ENCODE measurements at regions not wholly inside any gene's neighbourhood (a gene's known extent, or its start where the extent isn't known, plus 50 kb on each side); places are given as distances from the start of the nearest gene placed in this dataset.

DNA sequence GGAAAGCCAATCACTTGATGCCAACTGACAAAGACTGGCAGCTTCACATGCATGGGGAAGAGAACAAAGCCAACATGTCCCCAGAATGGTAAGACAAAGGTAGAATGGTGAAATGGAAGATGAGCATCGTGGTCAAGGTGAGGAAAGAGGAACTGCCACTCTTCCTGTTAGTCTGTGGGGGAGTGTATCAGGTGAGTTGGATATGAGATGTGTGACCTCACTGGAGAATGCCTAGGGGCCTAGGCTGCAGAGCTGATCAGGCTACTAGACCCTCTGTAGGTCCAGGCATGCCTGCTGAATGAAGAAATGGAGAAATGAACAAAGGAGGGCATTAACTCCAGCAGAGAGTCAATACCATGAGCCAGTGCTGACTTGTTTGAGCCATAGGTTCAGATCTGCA lies 112.4 kb upstream of the SLC1A3 start:
- no peak overlapping the region for H3K4me2 ChIP-seq (ENCODE audit: low read length)
- no peaks in the 10 kb centered on the region for H3K27me3 Mint-ChIP-seq (ENCODE audit: low read depth, unreplicated experiment)
- FAIRE-seq (no peak), DNase-seq (ENCODE audit: low read depth) (no peak)
- peaks cover 26% of the 10 kb centered on the region for H3K4me1 ChIP-seq (ENCODE audit: insufficient read depth, low read length)
- H3K4me3 ChIP-seq (ENCODE audit: insufficient read depth, low read depth, low read length): no peak overlapping the region
- peak overlapping the region; percentile 47 for H3K27ac Mint-ChIP-seq (ENCODE audit: unreplicated experiment)
- no peaks in the 10 kb centered on the region for H4K20me1 ChIP-seq (ENCODE audit: insufficient read depth, low read length)
- TF ChIP-seq EZH2 (IDR thresholded peaks at IDR 0.05; ENCODE audit: insufficient read depth, low read length): no peak
- TF ChIP-seq, protein P1, sequence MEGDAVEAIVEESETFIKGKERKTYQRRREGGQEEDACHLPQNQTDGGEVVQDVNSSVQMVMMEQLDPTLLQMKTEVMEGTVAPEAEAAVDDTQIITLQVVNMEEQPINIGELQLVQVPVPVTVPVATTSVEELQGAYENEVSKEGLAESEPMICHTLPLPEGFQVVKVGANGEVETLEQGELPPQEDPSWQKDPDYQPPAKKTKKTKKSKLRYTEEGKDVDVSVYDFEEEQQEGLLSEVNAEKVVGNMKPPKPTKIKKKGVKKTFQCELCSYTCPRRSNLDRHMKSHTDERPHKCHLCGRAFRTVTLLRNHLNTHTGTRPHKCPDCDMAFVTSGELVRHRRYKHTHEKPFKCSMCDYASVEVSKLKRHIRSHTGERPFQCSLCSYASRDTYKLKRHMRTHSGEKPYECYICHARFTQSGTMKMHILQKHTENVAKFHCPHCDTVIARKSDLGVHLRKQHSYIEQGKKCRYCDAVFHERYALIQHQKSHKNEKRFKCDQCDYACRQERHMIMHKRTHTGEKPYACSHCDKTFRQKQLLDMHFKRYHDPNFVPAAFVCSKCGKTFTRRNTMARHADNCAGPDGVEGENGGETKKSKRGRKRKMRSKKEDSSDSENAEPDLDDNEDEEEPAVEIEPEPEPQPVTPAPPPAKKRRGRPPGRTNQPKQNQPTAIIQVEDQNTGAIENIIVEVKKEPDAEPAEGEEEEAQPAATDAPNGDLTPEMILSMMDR (IDR thresholded peaks at IDR 0.05; ENCODE audit: insufficient read depth, low read depth, low read length): no peak
- no peaks in the 10 kb centered on the region for H3K79me2 ChIP-seq (ENCODE audit: insufficient read depth, low read length)
- H3K4me1 Mint-ChIP-seq (ENCODE audit: low read depth, unreplicated experiment): peaks cover 37% of the 10 kb centered on the region
- H3K4me3 Mint-ChIP-seq (ENCODE audit: unreplicated experiment): no peak overlapping the region
- no peaks in the 10 kb centered on the region for H3K27me3 ChIP-seq (ENCODE audit: insufficient read depth, low read length)
- H2AFZ ChIP-seq (ENCODE audit: low read depth, low read length): no peak overlapping the region
- H3K9me3 ChIP-seq (ENCODE audit: insufficient read depth, low read depth, low read length): no peaks in the 10 kb centered on the region
- no peak overlapping the region for H3K9ac ChIP-seq (ENCODE audit: low read length)
- no peaks in the 10 kb centered on the region for H3K9me3 Mint-ChIP-seq (ENCODE audit: unreplicated experiment)
- no peaks in the 10 kb centered on the region for H3K36me3 Mint-ChIP-seq (ENCODE audit: low read depth, unreplicated experiment)
- peak overlapping the region; percentile 18 for H3K27ac ChIP-seq (ENCODE audit: low read depth, low read length)
- no peaks in the 10 kb centered on the region for H3K36me3 ChIP-seq (ENCODE audit: insufficient read depth, low read length)

DNA sequence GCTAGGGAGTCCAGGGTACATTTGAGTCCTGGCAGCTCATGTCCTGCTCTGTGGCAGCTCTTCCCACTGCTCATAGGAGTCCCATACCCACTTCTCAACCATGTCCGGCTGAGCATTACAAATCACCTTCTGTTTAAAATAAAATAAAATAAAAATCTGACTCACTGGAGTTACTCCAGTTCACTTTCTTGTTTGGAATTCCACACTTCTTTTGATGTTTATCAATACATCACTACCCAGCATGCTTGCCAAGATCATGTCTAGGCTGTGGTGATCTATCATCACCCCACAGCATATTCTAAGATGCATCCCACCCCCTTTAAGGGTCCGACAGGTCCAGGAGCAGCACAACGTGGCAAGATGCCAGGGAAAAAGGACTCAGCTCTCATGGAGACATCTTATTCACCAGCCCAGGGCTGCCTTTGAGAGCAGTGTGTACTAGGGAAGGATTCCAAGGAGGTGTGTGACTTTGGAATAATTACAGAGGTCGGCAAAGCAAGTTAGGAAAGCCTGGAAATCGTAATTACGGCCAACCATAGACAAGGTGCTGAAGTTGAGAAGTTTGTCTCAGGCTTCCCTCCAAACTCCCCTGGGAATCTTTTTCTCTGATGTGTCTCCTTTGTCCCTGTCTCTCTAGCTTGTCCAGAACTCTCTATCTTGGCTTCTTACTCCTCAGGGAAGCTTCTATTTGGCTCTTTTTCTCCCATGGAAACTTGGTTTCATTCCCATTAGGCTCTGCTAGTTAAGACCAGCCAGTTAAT lies 111.4 kb upstream of the SLC1A3 start:
- Mint-ChIP-seq H3K4me3 (ENCODE audit: unreplicated experiment) (no peak overlapping the region), H3K4me1 (ENCODE audit: low read depth, unreplicated experiment) (peaks cover 33% of the 10 kb centered on the region), H3K9me3 (ENCODE audit: unreplicated experiment) (no peaks in the 10 kb centered on the region), H3K36me3 (ENCODE audit: low read depth, unreplicated experiment) (no peaks in the 10 kb centered on the region), H3K27me3 (ENCODE audit: low read depth, unreplicated experiment) (no peaks in the 10 kb centered on the region), H3K27ac (ENCODE audit: unreplicated experiment) (peak overlapping the region; percentile 36)
- Histone ChIP-seq H3K27me3 (ENCODE audit: insufficient read depth, low read length) (no peaks in the 10 kb centered on the region), H3K79me2 (ENCODE audit: insufficient read depth, low read length) (no peaks in the 10 kb centered on the region), H3K4me1 (ENCODE audit: insufficient read depth, low read length) (peaks cover 26% of the 10 kb centered on the region), H3K27ac (ENCODE audit: low read depth, low read length) (peak overlapping the region; percentile 29), H3K9me3 (ENCODE audit: insufficient read depth, low read depth, low read length) (no peaks in the 10 kb centered on the region), H3K36me3 (ENCODE audit: insufficient read depth, low read length) (no peaks in the 10 kb centered on the region), H3K4me2 (ENCODE audit: low read length) (peak overlapping the region; percentile 65), H3K9ac (ENCODE audit: low read length) (no peak overlapping the region), H4K20me1 (ENCODE audit: insufficient read depth, low read length) (no peaks in the 10 kb centered on the region), H3K4me3 (ENCODE audit: insufficient read depth, low read depth, low read length) (no peak overlapping the region), H2AFZ (ENCODE audit: low read depth, low read length) (no peak overlapping the region)
- DNase-seq (ENCODE audit: low read depth) (peak; percentile 89), FAIRE-seq (no peak)
- TF ChIP-seq, protein P1 (IDR thresholded peaks at IDR 0.05; ENCODE audit: insufficient read depth, low read depth, low read length): no peak
- TF ChIP-seq EZH2 (IDR thresholded peaks at IDR 0.05; ENCODE audit: insufficient read depth, low read length): no peak

DNA sequence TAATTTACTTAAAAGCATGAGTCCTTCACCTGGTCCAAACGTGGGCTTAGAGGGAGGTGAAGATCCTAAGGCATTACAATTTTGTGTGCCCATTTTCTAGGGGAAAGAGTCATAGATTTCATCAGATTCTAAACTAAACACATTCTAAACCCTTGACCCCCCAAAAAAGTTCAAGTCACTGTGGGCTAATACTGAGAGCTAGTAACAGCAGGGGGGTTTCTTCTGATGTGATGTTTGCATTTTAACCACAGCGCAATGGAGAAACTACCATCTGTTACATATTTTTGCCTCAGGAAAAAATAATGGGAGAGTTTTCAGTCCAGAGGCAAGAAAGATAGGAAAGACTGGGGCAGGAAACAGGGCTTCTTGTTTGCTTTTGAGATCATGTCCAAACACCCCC lies 110.8 kb upstream of the SLC1A3 start:
- Histone ChIP-seq H3K27ac (ENCODE audit: low read depth, low read length) (no peak overlapping the region), H3K9ac (ENCODE audit: low read length) (no peak overlapping the region), H3K36me3 (ENCODE audit: insufficient read depth, low read length) (no peaks in the 10 kb centered on the region), H2AFZ (ENCODE audit: low read depth, low read length) (no peak overlapping the region), H3K79me2 (ENCODE audit: insufficient read depth, low read length) (no peaks in the 10 kb centered on the region), H4K20me1 (ENCODE audit: insufficient read depth, low read length) (no peaks in the 10 kb centered on the region), H3K4me3 (ENCODE audit: insufficient read depth, low read depth, low read length) (no peak overlapping the region), H3K9me3 (ENCODE audit: insufficient read depth, low read depth, low read length) (no peaks in the 10 kb centered on the region), H3K27me3 (ENCODE audit: insufficient read depth, low read length) (no peaks in the 10 kb centered on the region), H3K4me2 (ENCODE audit: low read length) (peak overlapping the region; percentile 65), H3K4me1 (ENCODE audit: insufficient read depth, low read length) (peaks cover 26% of the 10 kb centered on the region)
- Mint-ChIP-seq H3K9me3 (ENCODE audit: unreplicated experiment) (no peaks in the 10 kb centered on the region), H3K27ac (ENCODE audit: unreplicated experiment) (peak overlapping the region; percentile 36), H3K4me3 (ENCODE audit: unreplicated experiment) (no peak overlapping the region), H3K4me1 (ENCODE audit: low read depth, unreplicated experiment) (peaks cover 28% of the 10 kb centered on the region), H3K27me3 (ENCODE audit: low read depth, unreplicated experiment) (no peaks in the 10 kb centered on the region), H3K36me3 (ENCODE audit: low read depth, unreplicated experiment) (no peaks in the 10 kb centered on the region)
- no peak for TF ChIP-seq EZH2 (IDR thresholded peaks at IDR 0.05; ENCODE audit: insufficient read depth, low read length)
- TF ChIP-seq, protein P1 (IDR thresholded peaks at IDR 0.05; ENCODE audit: insufficient read depth, low read depth, low read length): no peak
- no peak for DNase-seq (ENCODE audit: low read depth)
- no peak for FAIRE-seq
